ENCODE measurements at regions not wholly inside any gene's neighbourhood (a gene's known extent, or its start where the extent isn't known, plus 50 kb on each side); places are given as distances from the start of the nearest gene placed in this dataset.

GRCh38 chr1:60229821-60230220, 156.3 kb upstream of the C1orf87 start:
- DNase-seq (ENCODE audit: low read depth, low spot score) = no peak
- ChIA-PET CTCF (no interaction called here), POLR2A (no interaction called here)
- TF ChIP-seq CTCF (IDR thresholded peaks at IDR 0.05; ENCODE audit: insufficient read depth, low read length, missing control alignments) = no peak
- H3K4me3 ChIP-seq (ENCODE audit: low read depth, low read length) = no peak overlapping the region

GRCh38 chr1:60228041-60228491, 154.5 kb upstream of the C1orf87 start:
- H3K4me3 ChIP-seq (ENCODE audit: low read depth, low read length) = no peak overlapping the region
- CTCF ChIA-PET = no interaction called here
- no peak for DNase-seq (ENCODE audit: low read depth, low spot score)
- POLR2A ChIA-PET = no interaction called here
- TF ChIP-seq CTCF (IDR thresholded peaks at IDR 0.05; ENCODE audit: insufficient read depth, low read length, missing control alignments) = no peak

GRCh38 chr1:60227601-60228000, 154.0 kb upstream of the C1orf87 start:
- DNase-seq (ENCODE audit: low read depth, low spot score) = no peak
- ChIA-PET CTCF (interaction anchor here (1.2 kb wide), 1 partner anchor 54 kb away, joined by 3 read pairs; no protein-coding TSS in a partner anchor), POLR2A (no interaction called here)
- TF ChIP-seq CTCF (IDR thresholded peaks at IDR 0.05; ENCODE audit: insufficient read depth, low read length, missing control alignments) = no peak
- H3K4me3 ChIP-seq (ENCODE audit: low read depth, low read length) = no peak overlapping the region

GRCh38 chr1:60225486-60225885, 151.9 kb upstream of the C1orf87 start:
- TF ChIP-seq CTCF (IDR thresholded peaks at IDR 0.05; ENCODE audit: insufficient read depth, low read length, missing control alignments) = no peak
- POLR2A ChIA-PET = no interaction called here

GRCh38 chr1:60224523-60224922, 151.0 kb upstream of the C1orf87 start:
- DNase-seq (ENCODE audit: low read depth, low spot score) = no peak
- no peak overlapping the region for H3K4me3 ChIP-seq (ENCODE audit: low read depth, low read length)
- ChIA-PET POLR2A (no interaction called here), CTCF (no interaction called here)
- no peak for TF ChIP-seq CTCF (IDR thresholded peaks at IDR 0.05; ENCODE audit: insufficient read depth, low read length, missing control alignments)

More at GRCh38 chr1:60225486-60225885, 151.9 kb upstream of the C1orf87 start:
- DNase-seq (ENCODE audit: low read depth, low spot score) = no peak
- CTCF ChIA-PET = no interaction called here
- H3K4me3 ChIP-seq (ENCODE audit: low read depth, low read length) = no peak overlapping the region

- ChIA-PET POLR2A (no interaction called here), CTCF (no interaction called here)
- no peak overlapping the region for H3K4me3 ChIP-seq (ENCODE audit: low read depth, low read length)
- DNase-seq (ENCODE audit: low read depth, low spot score) = no peak
- no peak for TF ChIP-seq CTCF (IDR thresholded peaks at IDR 0.05; ENCODE audit: insufficient read depth, low read length, missing control alignments)
These were observed 149.6 kb upstream of the C1orf87 start for GRCh38 chr1:60223158-60223557.
